ENCODE measurements at regions not wholly inside any gene's neighbourhood (a gene's known extent, or its start where the extent isn't known, plus 50 kb on each side); places are given as distances from the start of the nearest gene placed in this dataset.

- DNase-seq, result no peak
Observed at GRCh38 chr4:24091639-24092233, 201.9 kb upstream of the PPARGC1A start.

- no peak for DNase-seq
Observed at GRCh38 chr4:24089851-24090534, 200.1 kb upstream of the PPARGC1A start.

GRCh38 chr4:24080871-24081270 is 191.0 kb upstream of the PPARGC1A start:
- DNase-seq, result no peak

- no peak for DNase-seq
Observed at GRCh38 chr4:24078347-24078962, 188.6 kb upstream of the PPARGC1A start.

GRCh38 chr4:24076811-24077210 is 187.0 kb upstream of the PPARGC1A start:
- no peak for DNase-seq

DNA sequence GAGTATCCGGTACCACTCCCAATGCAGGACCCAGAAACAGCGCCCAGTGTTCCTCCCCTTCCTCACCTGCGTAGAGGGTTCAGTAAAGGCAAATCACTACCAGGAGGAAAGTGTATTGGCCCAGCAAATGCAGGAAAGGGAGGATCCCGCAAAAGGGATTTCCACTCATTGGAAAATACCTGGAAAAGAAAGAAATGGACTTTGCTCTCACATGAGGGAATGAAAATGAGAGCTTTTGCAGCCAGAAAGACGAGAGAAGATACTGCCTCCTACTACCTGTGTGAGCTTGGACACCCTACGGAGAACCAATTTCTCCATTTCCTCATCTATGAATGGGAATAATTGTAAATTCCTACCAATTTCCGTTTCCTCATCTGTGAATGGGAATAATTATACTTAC is 184.1 kb upstream of the PPARGC1A start:
- no peak for DNase-seq

GRCh38 chr4:24071612-24072372 is 181.9 kb upstream of the PPARGC1A start:
- DNase-seq, result no peak

DNA sequence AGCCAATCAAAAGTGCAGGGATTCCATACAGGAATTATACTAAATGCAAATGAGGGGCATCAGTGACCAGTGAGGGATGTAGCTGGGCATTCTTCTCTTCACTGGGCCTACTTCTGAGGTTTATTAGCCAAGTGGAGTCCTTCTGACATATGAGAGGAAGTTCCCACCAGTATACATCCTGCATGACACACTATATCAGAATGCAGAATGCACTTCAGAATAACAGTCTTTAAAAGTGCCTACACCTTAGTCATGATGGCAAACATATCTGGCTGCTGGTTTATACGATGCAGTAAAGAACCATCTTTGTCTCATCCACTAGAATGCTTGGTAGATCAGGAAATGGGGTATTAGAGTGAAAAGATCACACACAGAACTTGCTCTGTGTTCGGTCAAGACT is 180.3 kb upstream of the PPARGC1A start:
- DNase-seq, result no peak

DNA sequence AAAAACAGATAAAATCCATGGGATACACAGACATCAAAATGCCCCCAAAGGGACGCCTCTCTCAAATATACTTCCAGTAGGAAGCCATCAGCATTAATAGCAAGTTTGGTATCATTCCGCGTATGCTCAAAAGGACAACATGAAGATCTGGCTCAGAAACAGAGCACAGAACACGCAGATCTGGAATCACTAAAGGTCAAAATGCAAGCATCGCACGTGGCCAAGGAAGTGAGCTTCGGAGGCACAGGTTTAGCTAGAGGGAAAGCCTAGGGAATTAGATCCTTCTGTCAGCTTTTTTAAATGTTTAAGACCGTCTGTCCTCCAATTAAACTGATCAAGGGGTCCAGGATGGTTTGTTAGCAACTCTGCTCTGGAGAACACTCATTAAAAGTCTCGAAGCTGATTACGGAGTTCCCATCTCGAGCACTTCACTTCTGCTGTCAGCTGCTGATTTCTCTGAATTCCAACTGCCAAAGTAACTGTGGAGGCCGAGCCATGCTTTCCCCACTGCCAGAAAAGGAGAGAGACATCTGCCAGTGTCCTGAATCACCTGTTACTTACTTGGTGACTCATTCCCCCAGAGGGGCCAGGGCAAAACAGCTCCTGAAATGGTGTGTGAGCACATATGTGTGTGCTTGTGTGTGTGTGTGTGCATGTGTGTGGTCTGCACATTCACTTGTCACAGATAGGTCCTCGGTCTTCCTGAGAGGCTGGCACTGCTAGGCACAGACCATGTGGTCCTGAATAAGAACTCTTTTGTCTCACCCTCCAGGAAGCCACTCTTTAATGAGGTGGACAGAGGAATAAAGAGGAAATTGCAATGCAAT is 177.7 kb upstream of the PPARGC1A start:
- DNase-seq, result no peak

DNA sequence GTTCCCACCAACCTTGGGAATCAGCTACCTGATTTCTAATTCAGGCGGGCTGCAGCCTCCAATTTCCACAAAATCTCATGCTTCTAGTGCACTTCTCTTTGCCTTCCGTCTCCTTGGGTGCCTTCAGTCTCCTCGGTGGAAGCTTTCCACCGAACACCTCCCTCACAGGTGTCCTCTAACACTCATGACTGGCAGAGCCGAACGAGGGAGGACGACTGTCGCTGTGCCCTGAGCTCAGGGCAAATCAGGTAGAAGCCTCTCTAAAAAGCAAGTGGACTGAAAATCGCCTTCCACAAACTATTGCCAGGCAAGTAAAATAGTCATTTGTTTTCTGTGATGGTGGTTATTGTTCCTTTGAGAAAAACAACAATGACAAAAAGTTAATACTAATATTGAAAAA is 176.1 kb upstream of the PPARGC1A start:
- DNase-seq, result no peak

DNA sequence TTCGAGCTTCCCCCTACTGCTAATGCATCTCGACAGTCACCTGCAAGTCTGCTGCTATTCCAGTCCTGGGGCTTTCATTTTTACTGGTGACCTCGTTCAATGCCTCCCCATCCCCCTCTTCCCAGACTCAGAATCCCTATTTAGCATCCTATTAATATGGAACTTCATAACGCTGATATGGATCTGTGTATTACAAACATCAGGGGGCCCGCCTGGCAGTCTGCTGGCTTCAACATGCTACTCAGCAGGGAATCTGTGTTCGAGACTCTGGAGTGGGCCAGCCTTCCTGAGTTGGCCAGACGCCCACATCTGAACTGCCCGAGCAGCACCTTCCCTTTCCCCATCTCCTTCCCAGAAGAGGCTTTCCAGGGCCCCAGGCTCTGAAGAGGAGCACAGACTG is 173.9 kb upstream of the PPARGC1A start:
- DNase-seq, result no peak

DNA sequence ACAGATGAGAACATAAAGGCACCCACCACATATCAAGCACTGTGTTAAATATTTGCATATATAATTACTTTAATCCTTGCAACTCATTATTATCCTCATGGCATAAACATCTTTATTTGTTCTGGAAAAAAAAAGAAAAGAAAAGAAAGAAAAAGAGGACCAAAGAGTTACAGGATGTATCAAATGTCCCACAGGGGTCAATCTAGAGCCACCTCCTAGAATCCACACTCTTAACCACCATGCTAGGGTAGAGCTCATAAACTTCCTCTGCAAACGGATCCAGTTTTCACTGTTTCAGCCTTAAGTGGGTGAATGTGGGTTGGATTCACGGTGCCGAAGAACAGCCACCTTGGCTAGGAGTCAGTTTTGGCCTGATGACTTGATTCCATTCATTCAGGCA is 171.1 kb upstream of the PPARGC1A start:
- no peak for DNase-seq

- no peak for DNase-seq
Observed at GRCh38 chr4:24059839-24060238, 170.0 kb upstream of the PPARGC1A start.

- DNase-seq, result no peak
Observed at GRCh38 chr4:24057915-24058559, 168.2 kb upstream of the PPARGC1A start.

DNA sequence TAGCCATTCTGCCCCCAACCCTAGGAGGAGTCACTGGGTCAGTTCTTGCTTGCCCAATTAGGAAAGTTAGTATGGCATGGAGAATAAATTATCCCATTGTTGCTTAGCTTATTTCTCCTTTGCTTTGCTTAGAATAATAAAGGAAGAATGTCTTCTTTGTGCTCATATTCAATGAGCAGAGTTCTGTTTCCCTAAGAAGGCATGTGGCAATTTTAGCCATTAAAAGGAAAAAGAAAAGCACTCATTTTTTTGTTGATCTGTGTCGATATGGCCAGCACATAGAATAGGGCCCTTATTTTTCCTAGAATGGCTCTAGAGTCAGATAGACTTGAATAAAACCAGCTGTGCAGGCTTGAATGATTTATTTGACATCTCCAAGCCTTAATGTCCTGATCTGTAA is 166.4 kb upstream of the PPARGC1A start:
- DNase-seq, result no peak

GRCh38 chr4:24055623-24056022 is 165.8 kb upstream of the PPARGC1A start:
- no peak for DNase-seq

DNA sequence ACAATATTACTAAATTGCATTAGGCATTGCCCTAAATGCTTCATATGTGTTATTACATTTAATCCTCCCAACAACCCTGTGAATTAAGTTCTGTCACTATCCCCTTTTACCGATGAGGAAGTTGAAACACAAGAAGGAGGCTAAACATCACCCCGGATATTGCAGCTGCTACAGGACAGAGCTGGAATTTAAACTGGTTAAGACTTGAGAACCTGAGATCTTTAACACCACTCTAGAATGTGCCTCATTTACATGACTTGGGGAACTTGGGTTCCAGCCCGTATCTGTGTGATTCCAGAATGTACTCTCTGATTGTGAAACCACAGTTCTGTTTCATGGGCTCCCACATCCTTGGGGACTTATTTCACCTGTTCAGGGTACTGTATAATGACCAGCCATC is 165.1 kb upstream of the PPARGC1A start:
- DNase-seq, result no peak

- no peak for DNase-seq
Observed at GRCh38 chr4:24053934-24054333, 164.1 kb upstream of the PPARGC1A start.

GRCh38 chr4:24044610-24045589 is 155.1 kb upstream of the PPARGC1A start:
- no peak for DNase-seq

GRCh38 chr4:24042094-24042493 is 152.2 kb upstream of the PPARGC1A start:
- no peak for DNase-seq

DNA sequence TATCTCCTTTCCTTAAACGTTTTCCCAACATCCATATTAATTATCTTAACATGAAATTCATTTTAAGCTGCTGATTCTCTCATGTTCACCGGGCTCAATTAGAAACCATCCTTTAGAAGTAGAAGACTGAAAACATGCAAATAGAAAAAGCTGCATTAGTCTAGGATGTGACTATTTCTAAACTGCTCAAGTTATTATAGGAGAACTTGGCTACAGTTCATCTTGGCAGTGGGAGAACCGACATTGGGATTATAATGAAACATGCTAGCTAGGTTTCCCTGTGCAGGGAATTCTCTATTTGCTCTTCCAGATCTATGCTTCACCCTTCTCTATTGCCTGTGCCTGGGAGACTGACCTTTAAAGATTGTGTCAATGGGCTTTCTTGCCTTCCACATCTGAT is 151.0 kb upstream of the PPARGC1A start:
- DNase-seq, result no peak

Data from CD4-positive, alpha-beta T cell treated with Interleukin-15 for 1 hour (primary cell).